Mammary epithelial cell (primary cell): ENCODE measurements at regions not wholly inside any gene's neighbourhood (a gene's known extent, or its start where the extent isn't known, plus 50 kb on each side); places are given as distances from the start of the nearest gene placed in this dataset.

Source experiments
- EZH2 ChIP-seq: IDR thresholded peaks from 2 replicates; pipeline ENCODE4 v1.6.1; 2012; ENCODE audit warnings: low read length, inconsistent platforms, borderline replicate concordance
- TF ChIP-seq, protein P1 (sequence below), 2 donors: IDR thresholded peaks in 1 of 2; conservative IDR thresholded peaks in 1 of 2; 2 replicates each; pipeline ENCODE4 v1.5.1; 2011 to 2012; ENCODE audit warnings: inconsistent platforms in 2 of 2, low read length in 2 of 2, mild to moderate bottlenecking in 2 of 2, control low read depth in 1 of 2, low read depth in 1 of 2; ENCODE audit not compliant: insufficient read depth in 1 of 2; ENCODE audit errors: extremely low read depth in 1 of 2

DNA sequence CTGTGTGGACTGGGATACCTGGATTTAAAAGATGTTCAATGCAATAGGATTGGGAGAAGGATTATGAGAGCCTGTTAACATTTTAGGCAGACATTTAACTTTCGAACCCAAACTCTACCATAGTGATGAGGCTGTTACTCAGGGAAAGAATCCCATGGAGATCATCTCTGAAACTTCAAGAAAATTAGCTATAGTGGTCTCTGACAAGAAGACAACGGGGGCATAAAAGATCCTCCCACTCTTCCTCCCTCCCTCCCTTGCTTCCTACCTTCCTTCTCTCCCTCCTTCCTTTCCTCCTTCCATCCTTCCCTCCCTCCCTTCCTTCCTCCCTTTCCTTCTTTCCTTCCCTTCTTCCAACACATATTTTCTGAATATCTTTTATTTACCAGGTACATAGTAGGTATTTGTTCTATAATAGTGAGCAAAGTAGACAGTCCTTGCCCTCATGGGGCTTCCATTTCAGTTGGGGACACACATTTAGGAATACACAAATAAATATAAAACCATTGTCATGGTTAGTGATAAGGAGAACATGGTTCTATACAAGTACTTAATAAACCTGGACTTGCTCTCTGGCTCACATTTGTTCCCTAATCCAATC, 143.2 kb downstream of the ATP6V1G3 start:
- no peak for TF ChIP-seq EZH2
- TF ChIP-seq, protein P1, sequence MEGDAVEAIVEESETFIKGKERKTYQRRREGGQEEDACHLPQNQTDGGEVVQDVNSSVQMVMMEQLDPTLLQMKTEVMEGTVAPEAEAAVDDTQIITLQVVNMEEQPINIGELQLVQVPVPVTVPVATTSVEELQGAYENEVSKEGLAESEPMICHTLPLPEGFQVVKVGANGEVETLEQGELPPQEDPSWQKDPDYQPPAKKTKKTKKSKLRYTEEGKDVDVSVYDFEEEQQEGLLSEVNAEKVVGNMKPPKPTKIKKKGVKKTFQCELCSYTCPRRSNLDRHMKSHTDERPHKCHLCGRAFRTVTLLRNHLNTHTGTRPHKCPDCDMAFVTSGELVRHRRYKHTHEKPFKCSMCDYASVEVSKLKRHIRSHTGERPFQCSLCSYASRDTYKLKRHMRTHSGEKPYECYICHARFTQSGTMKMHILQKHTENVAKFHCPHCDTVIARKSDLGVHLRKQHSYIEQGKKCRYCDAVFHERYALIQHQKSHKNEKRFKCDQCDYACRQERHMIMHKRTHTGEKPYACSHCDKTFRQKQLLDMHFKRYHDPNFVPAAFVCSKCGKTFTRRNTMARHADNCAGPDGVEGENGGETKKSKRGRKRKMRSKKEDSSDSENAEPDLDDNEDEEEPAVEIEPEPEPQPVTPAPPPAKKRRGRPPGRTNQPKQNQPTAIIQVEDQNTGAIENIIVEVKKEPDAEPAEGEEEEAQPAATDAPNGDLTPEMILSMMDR (conservative IDR thresholded peaks at IDR 0.05 in 1 of 2, IDR thresholded peaks at IDR 0.05 in 1 of 2; ENCODE audit: extremely low read depth in 1 of 2, insufficient read depth in 1 of 2, low read depth in 1 of 2, low read length in 2 of 2), result no peak
